HG03469 (cell line): ENCODE measurements at regions not wholly inside any gene's neighbourhood (a gene's known extent, or its start where the extent isn't known, plus 50 kb on each side); places are given as distances from the start of the nearest gene placed in this dataset.
"Not testable (repeated sequence)": the region's sequence is repeated elsewhere in the genome, so short reads cannot be mapped to it uniquely, and the experiment has no call there.

Source experiments
- ATAC-seq: cut with Tn5 transposase; IDR thresholded peaks from one replicate; pipeline ENCODE4 v1.9.1; 2021; ENCODE audit warnings: mild to moderate bottlenecking, moderate library complexity, moderate number of reproducible peaks; ENCODE audit not compliant: unreplicated experiment

GRCh38 chrX:110509755-110510532 is 151.3 kb downstream of the RTL9 start:
- ATAC-seq = no peak

- ATAC-seq = no peak
Measured at GRCh38 chrX:110511238-110511637, 152.6 kb downstream of the RTL9 start.

- no peak for ATAC-seq
Measured at GRCh38 chrX:110512341-110512740, 153.7 kb downstream of the RTL9 start.

GRCh38 chrX:110514509-110514908 is 155.9 kb downstream of the RTL9 start:
- no peak for ATAC-seq

DNA sequence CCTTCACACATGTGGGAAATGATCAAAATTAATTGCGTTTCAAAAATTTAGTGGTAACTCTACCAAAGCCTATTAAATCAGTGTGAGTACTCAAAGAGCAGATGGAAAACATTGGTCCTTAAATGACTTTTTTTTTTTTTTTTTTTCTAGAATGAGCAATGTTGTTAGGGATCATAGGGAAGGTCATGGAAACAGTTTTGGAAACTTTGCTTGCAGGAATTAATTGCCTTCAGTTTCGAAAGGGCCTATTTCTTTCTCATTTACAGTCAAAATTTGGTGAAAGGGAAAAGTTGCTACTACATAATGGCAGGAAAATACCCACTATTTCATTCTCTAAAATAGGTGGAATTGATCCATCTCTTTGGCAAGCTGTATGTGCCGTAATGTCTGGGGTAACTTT is 160.9 kb downstream of the RTL9 start:
- ATAC-seq = no peak

GRCh38 chrX:110519906-110520452 is 161.3 kb downstream of the RTL9 start:
- ATAC-seq = no peak

GRCh38 chrX:110520652-110521051 is 162.0 kb downstream of the RTL9 start:
- not testable (repeated sequence) for ATAC-seq

DNA sequence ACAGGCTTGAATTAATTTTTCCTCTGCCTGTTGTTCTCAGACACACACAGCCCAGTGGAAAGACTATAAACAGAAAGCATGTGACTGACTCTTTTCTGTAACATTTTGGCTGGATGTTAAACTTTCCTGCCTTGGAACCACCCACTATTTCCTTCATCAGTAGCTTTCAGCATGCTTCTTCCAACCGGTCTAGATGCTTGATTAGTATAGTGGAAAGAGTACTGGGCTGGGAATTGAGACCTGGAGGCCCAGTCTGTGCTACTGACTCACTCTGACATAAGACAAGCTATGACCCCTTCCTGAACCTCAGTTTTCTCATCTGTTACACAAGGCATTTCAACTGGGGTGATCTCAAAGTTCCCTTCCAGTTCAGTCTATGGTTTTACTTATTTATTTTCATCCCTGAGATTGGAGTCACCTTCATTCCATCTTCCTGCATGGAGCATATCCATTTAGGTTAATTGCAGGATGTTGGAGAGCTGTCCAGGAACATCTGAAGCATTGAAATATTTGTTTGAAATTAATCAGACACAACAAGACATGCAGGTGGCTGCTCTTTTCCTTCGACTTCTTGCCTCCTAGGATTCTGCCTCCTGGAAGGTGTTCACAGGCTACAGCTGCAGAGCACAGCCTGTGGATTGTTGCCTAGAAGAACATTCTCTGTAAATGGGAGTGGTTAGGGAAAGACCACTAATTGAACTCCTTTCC is 173.4 kb downstream of the RTL9 start:
- ATAC-seq = no peak

DNA sequence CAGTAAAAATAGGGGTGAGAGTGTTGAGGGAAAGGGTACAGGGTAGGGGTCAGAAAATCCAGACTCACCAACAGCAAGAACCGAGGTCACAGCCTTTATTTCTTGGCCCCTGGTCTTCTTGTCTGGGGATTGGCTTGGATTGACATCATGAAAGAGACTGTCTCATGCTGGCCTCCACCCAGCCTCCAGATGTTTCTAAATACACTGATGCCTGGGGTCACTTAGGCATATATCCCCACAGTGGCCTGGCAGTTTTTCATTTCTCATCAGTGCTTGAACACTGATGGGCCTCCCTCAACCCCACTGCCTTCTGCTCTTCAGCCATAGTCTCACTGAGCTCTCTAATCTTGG is 173.9 kb downstream of the RTL9 start:
- no peak for ATAC-seq

DNA sequence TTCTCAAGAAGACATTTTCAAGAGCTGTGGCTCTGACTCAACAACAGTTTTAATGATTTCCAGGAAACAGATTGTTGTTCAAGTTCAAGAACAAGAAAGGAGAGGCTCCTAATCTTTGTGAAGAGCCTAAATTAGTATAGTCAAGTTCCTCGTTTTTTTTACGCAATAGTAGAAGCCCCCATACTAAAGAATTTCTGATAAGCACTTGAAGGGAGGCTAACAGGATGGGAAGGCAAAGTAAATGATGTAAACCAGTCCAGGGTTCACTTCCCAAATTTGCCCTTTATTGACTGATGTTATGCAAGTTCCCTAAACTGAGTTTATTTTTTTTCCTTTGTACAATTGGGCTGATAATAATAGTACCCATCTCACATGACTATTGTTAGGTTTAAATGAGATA is 178.2 kb downstream of the RTL9 start:
- no peak for ATAC-seq

DNA sequence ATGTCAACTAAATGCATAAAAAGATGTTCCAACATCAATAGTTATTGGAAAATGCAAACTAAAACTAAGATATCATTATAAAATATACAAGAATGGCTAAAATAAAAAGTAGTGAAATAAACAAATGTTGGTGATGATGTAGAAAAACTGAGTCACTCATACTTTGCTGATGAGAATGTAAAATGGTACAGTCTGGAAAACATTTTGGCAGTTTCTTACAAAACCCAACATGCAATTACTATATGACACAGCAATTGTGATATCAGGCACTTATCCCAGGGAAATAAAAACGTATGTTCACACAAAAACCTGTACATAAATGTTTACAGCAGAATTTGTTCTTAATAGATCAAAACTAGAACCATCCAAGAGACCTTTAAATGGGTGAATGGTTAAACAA is 182.6 kb downstream of the RTL9 start:
- ATAC-seq = no peak

GRCh38 chrX:110550854-110551253 is 192.2 kb downstream of the RTL9 start:
- ATAC-seq = not testable (repeated sequence)

DNA sequence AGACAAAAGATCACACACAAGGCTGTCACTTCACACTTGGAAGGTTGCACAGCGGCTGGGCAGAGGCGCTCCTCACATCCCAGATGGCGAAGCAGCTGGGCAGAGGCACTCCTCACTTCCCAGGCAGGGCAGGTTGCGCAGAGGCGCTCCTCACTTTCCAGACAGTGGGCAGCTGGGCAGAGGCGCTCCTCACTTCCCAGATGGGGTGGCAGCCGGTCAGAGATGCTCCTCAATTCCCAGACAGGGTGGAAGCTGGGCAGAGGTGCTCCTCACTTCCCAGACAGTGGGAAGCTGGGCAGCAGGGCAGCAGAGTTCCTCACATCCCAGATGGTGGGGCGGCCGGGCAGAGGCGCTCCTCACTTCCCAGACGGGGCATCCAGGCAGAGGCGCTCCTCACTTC is 199.2 kb downstream of the RTL9 start:
- ATAC-seq = no peak

DNA sequence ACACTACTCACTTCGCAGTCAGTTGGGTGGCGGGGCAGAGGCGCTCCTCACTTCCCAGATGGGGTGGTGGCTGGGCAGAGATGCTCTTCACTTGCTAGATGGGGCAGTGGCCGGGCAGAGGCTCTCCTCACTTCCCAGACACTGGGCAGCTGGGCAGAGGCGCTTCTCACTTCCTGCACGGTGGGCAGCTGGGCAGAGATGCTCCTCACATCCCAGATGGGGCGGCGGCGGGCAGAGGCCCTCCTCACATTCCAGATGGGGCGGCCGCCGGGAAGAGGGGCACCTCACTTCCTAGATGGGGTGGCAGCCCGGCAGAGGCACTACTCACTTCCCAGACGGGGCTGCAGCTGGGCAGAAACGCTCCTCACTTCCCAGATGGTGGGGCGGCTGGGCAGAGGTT is 199.8 kb downstream of the RTL9 start:
- no peak for ATAC-seq

GRCh38 chrX:110561034-110561433 is 202.4 kb downstream of the RTL9 start:
- no peak for ATAC-seq

DNA sequence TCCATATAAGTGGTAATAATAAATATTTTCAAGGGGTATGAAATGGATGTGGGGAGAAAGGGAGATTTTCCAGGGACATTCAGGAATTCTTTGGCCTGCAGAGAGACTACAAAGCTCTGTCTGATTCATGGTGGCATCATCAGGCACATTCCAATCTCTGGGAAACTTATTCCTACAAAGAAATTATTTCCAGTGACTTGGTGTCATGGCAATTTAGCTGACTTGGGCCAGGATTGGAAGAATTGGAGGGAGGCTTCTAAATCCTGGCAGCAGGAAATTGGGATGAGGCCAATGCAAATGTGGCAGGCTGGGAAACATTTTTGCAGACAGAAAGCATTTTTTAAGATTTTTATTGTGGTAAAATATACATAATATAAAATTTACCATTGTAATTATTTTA is 204.6 kb downstream of the RTL9 start:
- no peak for ATAC-seq

DNA sequence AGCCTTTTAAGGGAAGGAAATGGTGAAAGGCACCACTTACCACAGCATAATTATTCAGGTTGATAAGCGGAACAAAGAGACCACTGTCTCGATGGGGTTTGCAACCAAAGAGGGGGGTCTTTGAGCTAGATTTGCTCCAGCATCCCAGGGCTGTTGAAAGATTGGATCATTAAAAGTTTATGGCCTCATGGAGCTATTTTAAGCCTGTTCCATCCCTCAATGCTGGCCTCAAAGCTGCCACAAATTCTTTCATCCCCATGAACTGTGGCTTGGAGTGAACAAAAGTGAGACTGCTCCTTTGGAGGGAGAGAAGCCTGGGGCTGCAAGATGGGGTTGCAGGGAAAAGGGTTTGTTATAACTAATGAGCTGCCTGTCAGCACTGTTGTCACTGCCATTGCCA is 209.8 kb downstream of the RTL9 start:
- no peak for ATAC-seq

DNA sequence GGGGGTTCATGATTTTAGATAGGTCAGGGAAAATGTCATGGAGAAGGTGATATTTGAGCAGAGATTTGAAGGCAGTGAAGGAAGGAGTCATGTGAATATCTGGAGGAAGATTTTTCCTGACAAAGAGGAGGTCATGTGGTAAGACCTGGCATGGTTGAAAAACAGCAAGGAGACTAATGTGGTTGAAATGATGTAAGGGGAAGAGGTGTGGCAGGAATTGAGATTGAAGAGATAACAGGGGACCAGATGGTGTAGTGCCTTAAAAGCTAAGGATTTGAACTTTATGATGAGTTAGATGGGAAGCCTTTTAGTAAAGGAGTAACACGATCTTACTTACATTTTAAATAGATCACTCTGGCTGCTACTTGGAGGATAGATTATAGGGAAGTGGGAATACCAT is 210.9 kb downstream of the RTL9 start:
- ATAC-seq = no peak

GRCh38 chrX:110578270-110578669 is 217.3 kb downstream of the CHRDL1 start:
- ATAC-seq = no peak

GRCh38 chrX:110584083-110584482 is 211.5 kb downstream of the CHRDL1 start:
- no peak for ATAC-seq

DNA sequence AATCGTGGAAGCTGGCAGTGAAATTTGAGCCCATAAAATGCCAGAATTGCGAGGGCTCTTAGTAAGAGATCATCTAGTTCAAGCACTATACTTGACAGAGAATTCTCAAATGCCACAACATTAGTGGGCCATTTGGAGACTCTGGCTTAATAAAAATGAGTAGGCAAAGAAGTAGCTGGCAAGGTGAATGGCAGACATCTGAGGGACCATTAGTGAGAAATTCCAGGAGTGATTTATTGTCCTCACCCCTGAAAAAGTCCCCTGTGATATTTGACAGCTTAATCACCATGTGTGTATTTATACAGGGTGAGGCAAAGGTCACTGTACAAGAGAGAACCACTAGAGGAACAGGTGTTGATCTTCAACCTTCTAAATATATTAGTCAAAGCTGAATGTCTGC is 207.5 kb downstream of the CHRDL1 start:
- ATAC-seq = no peak

GRCh38 chrX:110588853-110589252 is 206.8 kb downstream of the CHRDL1 start:
- ATAC-seq = no peak
